Ishikawa (cell line): ENCODE measurements at regions not wholly inside any gene's neighbourhood (a gene's known extent, or its start where the extent isn't known, plus 50 kb on each side); places are given as distances from the start of the nearest gene placed in this dataset.

Experiments
- CEBPB ChIP-seq: IDR thresholded peaks from 2 replicates; pipeline ENCODE4 v1.6.1; 2012
- CREB1 ChIP-seq: IDR thresholded peaks from 2 replicates; pipeline ENCODE4 v1.6.1; 2012; ENCODE audit warnings: low read depth
- MAX ChIP-seq: IDR thresholded peaks from 2 replicates; pipeline ENCODE4 v1.6.1; 2012
- NFIC ChIP-seq: IDR thresholded peaks from 2 replicates; pipeline ENCODE4 v1.6.1; 2012
- RAD21 ChIP-seq: IDR thresholded peaks from 2 replicates; pipeline ENCODE4 v1.6.1; 2012; ENCODE audit warnings: low read depth
- REST ChIP-seq: IDR thresholded peaks from 2 replicates; pipeline ENCODE4 v1.6.1; 2012; ENCODE audit warnings: low read depth, mild to moderate bottlenecking
- TCF12 ChIP-seq: IDR thresholded peaks from 2 replicates; pipeline ENCODE4 v1.6.1; 2012; ENCODE audit warnings: low read depth
- TEAD4 ChIP-seq: IDR thresholded peaks from 2 replicates; pipeline ENCODE4 v1.6.1; 2012

GRCh38 chr18:38297910-38298309 lies 732.3 kb upstream of the CELF4 start:
- TF ChIP-seq CREB1 (no peak), REST (no peak), TEAD4 (no peak), RAD21 (no peak), MAX (no peak), CEBPB (no peak), TCF12 (no peak), NFIC (no peak)
